ENCODE measurements at regions not wholly inside any gene's neighbourhood (a gene's known extent, or its start where the extent isn't known, plus 50 kb on each side); places are given as distances from the start of the nearest gene placed in this dataset.
A peak's percentile ranks its signal among the peaks of the same experiment; 100 is the strongest.
"Not testable (repeated sequence)": the region's sequence is repeated elsewhere in the genome, so short reads cannot be mapped to it uniquely, and the experiment has no call there.

- FAIRE-seq (no peak), DNase-seq (ENCODE audit: low read depth, low spot score) (no peak)
- Histone ChIP-seq H3K27ac (ENCODE audit: insufficient read depth, low read depth, low read length) (peak overlapping the region; percentile 99), H3K4me2 (ENCODE audit: insufficient read depth, low read length) (no peak overlapping the region), H3K79me2 (ENCODE audit: control insufficient read depth, insufficient read depth, low read length) (no peaks in the 10 kb centered on the region), H3K4me3 (replicated peaks in 1 of 3; ENCODE audit: insufficient read depth in 1 of 3, low read depth in 1 of 3, low read length in 3 of 3) (no peak overlapping the region), H3K36me3 (ENCODE audit: control insufficient read depth in 2 of 2, extremely low read depth in 1 of 2, insufficient read depth in 2 of 2, low read length in 2 of 2) (no peaks in the 10 kb centered on the region), H2AFZ (ENCODE audit: low read depth, low read length) (peak overlapping the region; percentile 76), H3K9me1 (replicated peaks; ENCODE audit: control insufficient read depth, extremely low read depth, insufficient read depth, low read length) (no peaks in the 10 kb centered on the region), H3K4me1 (ENCODE audit: control insufficient read depth, extremely low read depth, insufficient read depth, low read length) (peaks cover 20% of the 10 kb centered on the region), H3K27me3 (ENCODE audit: control insufficient read depth in 2 of 2, insufficient read depth in 2 of 2, low read length in 2 of 2) (no peaks in the 10 kb centered on the region), H3K9me3 (replicated peaks; ENCODE audit: control insufficient read depth, insufficient read depth, low read length) (no peaks in the 10 kb centered on the region), H4K20me1 (replicated peaks; ENCODE audit: control insufficient read depth, extremely low read depth, insufficient read depth, low read length) (no peaks in the 10 kb centered on the region), H3K9ac (replicated peaks; ENCODE audit: extremely low read depth, insufficient read depth, low read length) (peak overlapping the region; percentile 87)
- dilution Hi-C loops (cut with MboI; ENCODE audit: extremely low pct_ligation_motif_present, low sequenced_read_pairs) = no loop called here
- intact Hi-C loops (cut with micrococcal nuclease) = loop anchor here (1.0 to 5.0 kb wide), 5 partner anchors 45 to 246 kb away; partner anchors contain the start of genes BMAL1 and BTBD10
- BruUV-seq (replicated peaks) = TSS peak; percentile 87
- ChIA-PET POLR2A (no interaction called here), CTCF (interaction anchor here (1.0 to 11.1 kb wide), 10 partner anchors 9 to 253 kb away, joined by 3 to 170 read pairs (median 6); no protein-coding TSS in a partner anchor)
- peak; percentile 14 for TF ChIP-seq JUN (IDR thresholded peaks at IDR 0.05; ENCODE audit: borderline replicate concordance, insufficient read depth, insufficient read length, low read depth)
- no peak for TF ChIP-seq MYC (IDR thresholded peaks at IDR 0.05; ENCODE audit: low read depth, low read length)
Observed at GRCh38 chr11:13216711-13217075, 60.9 kb upstream of the BMAL1 start.

- H3K27ac ChIP-seq (ENCODE audit: insufficient read depth, low read depth, low read length); BruUV-seq (replicated peaks); H4K20me1 ChIP-seq (replicated peaks; ENCODE audit: control insufficient read depth, extremely low read depth, insufficient read depth, low read length); FAIRE-seq; H3K4me2 ChIP-seq (ENCODE audit: insufficient read depth, low read length); H2AFZ ChIP-seq (ENCODE audit: low read depth, low read length); H3K36me3 ChIP-seq (ENCODE audit: control insufficient read depth in 2 of 2, extremely low read depth in 1 of 2, insufficient read depth in 2 of 2, low read length in 2 of 2); H3K4me3 ChIP-seq (replicated peaks in 1 of 3; ENCODE audit: insufficient read depth in 1 of 3, low read depth in 1 of 3, low read length in 3 of 3); H3K79me2 ChIP-seq (ENCODE audit: control insufficient read depth, insufficient read depth, low read length); H3K27me3 ChIP-seq (ENCODE audit: control insufficient read depth in 2 of 2, insufficient read depth in 2 of 2, low read length in 2 of 2); dilution Hi-C loops (cut with MboI; ENCODE audit: extremely low pct_ligation_motif_present, low sequenced_read_pairs); H3K9me3 ChIP-seq (replicated peaks; ENCODE audit: control insufficient read depth, insufficient read depth, low read length); DNase-seq (ENCODE audit: low read depth, low spot score); POLR2A ChIA-PET; H3K9me1 ChIP-seq (replicated peaks; ENCODE audit: control insufficient read depth, extremely low read depth, insufficient read depth, low read length); H3K9ac ChIP-seq (replicated peaks; ENCODE audit: extremely low read depth, insufficient read depth, low read length): not testable (repeated sequence)
- CTCF ChIA-PET = interaction anchor here (0.9 to 1.6 kb wide), 2 partner anchors 117 to 166 kb away, joined by 3 to 4 read pairs; no protein-coding TSS in a partner anchor
- H3K4me1 ChIP-seq (ENCODE audit: control insufficient read depth, extremely low read depth, insufficient read depth, low read length) = peaks cover 20% of the 10 kb centered on the region
- intact Hi-C loops (cut with micrococcal nuclease) = loop anchor here (5.0 kb wide), 1 partner anchor 101 kb away; no protein-coding TSS in a partner anchor
Observed at GRCh38 chr11:13218685-13219084, 58.9 kb upstream of the BMAL1 start.

Measured in endothelial cell of umbilical vein (primary cell).